B cell (primary cell): ENCODE measurements at regions not wholly inside any gene's neighbourhood (a gene's known extent, or its start where the extent isn't known, plus 50 kb on each side); places are given as distances from the start of the nearest gene placed in this dataset.

Experiments
- CTCF ChIP-seq: fragments of 200-600 bp; IDR thresholded peaks from one replicate; pipeline ENCODE4 v1.8.0; 2022; ENCODE audit warnings: antibody characterized with exemption, mild to moderate bottlenecking
- EZH2 ChIP-seq: IDR thresholded peaks from 2 replicates; pipeline ENCODE4 v1.6.1; 2012; ENCODE audit warnings: borderline replicate concordance, low read depth, mild to moderate bottlenecking, moderate library complexity, low read length; ENCODE audit not compliant: insufficient read depth, poor library complexity, severe bottlenecking

GRCh38 chr13:88552966-88553365 lies 881.8 kb downstream of the SLITRK5 start:
- TF ChIP-seq CTCF (no peak), EZH2 (no peak)
